Coronary artery (tissue), 2 donors: ENCODE measurements at regions not wholly inside any gene's neighbourhood (a gene's known extent, or its start where the extent isn't known, plus 50 kb on each side); places are given as distances from the start of the nearest gene placed in this dataset.

Experiments
- DNase-seq: peaks from one replicate; pipeline ENCODE4 v3.0.0-alpha.2; 2017; ENCODE audit warnings: low spot score
- H3K27ac ChIP-seq, 2 donors: fragments of 200-600 bp; sonication (generic); one replicate each; pipeline ENCODE4 v1.5.1; 2016 to 2019
- H3K4me3 ChIP-seq: fragments of 200-600 bp; sonication (generic); 2 replicates; pipeline ENCODE4 v1.5.1; 2016; ENCODE audit warnings: mild to moderate bottlenecking, moderate library complexity
- TF ChIP-seq, protein P1 (sequence below): fragments of 200-600 bp; sonication (generic); IDR thresholded peaks from one replicate; pipeline ENCODE4 v1.5.1; 2019; ENCODE audit warnings: antibody characterized with exemption

DNA sequence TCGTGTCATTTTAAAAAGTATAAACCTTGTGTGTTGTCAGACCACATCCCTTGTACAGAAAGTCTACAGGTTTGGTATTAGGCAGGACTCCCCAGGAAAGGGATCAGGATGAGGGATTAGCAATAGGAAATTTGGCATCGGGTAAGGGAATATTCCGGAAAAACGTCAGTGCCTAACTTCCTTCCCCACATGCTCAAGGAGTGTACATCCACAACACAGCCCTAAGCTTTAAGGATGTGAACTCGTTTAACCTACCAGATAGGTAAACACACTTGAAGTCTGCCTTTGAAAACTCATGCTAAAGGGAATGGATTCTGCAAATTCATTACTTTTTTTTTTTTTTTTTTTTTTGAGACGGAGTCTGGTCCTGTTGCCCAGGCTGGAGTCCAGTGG lies 194.9 kb downstream of the SKIDA1 start:
- TF ChIP-seq, protein P1, sequence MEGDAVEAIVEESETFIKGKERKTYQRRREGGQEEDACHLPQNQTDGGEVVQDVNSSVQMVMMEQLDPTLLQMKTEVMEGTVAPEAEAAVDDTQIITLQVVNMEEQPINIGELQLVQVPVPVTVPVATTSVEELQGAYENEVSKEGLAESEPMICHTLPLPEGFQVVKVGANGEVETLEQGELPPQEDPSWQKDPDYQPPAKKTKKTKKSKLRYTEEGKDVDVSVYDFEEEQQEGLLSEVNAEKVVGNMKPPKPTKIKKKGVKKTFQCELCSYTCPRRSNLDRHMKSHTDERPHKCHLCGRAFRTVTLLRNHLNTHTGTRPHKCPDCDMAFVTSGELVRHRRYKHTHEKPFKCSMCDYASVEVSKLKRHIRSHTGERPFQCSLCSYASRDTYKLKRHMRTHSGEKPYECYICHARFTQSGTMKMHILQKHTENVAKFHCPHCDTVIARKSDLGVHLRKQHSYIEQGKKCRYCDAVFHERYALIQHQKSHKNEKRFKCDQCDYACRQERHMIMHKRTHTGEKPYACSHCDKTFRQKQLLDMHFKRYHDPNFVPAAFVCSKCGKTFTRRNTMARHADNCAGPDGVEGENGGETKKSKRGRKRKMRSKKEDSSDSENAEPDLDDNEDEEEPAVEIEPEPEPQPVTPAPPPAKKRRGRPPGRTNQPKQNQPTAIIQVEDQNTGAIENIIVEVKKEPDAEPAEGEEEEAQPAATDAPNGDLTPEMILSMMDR, result no peak
- H3K27ac ChIP-seq, result no peak overlapping the region
- DNase-seq, result no peak
- H3K4me3 ChIP-seq, result no peak overlapping the region

DNA sequence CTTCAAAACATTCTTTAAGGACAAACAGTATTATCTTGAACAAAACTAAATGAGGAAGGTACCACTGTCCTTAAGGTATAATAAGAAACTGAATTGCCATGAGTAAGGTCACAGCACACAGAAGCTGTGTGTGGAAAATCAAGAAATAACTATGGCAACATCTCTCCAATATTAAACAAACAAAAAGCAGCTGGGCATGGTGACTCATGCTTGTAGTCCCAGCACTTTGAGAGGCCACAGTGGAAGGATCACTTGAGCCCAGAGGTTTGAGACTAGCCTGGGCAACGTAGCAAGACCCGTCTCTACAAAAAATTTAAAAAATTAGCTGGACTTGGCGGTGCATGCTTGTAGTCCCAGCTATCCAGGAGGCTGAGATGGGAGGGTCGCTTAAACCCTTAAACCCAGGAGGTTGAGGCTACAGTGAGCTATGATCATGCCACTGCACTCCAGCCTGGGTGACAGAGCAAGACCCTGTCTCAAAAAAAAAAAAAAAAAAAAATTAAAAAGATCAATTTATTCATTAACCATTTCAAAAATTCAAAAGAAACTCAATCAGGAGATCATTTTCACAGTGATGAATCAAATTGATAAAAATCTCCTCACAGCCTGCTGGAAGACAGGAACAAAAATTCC lies 195.4 kb downstream of the SKIDA1 start:
- TF ChIP-seq, protein P1, result no peak
- Histone ChIP-seq H3K27ac (peak overlapping the region in 1 of 2 donors; percentile 38), H3K4me3 (no peak overlapping the region)
- DNase-seq, result no peak

DNA sequence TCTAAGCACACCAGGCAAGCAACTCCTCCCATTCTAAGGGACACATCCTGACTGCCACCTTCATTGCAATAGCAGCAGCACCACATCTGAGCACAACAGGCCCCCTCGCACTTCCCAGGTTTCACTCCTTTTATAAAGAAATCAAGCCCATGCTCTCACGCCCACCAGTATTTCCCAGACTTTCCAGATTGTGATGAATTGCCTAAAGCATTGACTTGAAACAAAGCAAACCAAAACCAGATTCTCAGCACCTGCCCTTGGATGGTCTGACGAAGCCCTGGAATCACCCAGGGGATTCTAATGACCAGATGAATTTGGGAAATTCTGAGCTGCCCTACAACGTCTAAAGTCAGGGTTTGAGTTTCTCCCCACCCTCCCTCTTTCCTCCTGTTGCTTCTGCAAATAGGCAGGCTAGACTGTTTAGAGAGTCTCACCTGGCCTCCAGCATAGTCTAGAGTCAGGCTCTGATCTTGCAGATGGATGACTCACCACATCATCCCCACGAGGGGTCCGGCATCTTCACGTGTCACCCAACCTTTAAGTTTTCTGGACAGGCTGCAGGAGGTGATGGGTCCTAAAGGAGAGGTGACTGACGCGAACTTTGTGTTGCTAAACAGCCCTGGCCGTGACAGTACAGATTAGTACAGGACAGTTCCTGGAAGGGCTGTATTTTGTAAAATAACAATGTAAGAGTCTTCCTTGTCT lies 198.0 kb downstream of the SKIDA1 start:
- DNase-seq, result no peak
- TF ChIP-seq, protein P1, result no peak
- Histone ChIP-seq H3K27ac (no peak overlapping the region), H3K4me3 (no peak overlapping the region)

DNA sequence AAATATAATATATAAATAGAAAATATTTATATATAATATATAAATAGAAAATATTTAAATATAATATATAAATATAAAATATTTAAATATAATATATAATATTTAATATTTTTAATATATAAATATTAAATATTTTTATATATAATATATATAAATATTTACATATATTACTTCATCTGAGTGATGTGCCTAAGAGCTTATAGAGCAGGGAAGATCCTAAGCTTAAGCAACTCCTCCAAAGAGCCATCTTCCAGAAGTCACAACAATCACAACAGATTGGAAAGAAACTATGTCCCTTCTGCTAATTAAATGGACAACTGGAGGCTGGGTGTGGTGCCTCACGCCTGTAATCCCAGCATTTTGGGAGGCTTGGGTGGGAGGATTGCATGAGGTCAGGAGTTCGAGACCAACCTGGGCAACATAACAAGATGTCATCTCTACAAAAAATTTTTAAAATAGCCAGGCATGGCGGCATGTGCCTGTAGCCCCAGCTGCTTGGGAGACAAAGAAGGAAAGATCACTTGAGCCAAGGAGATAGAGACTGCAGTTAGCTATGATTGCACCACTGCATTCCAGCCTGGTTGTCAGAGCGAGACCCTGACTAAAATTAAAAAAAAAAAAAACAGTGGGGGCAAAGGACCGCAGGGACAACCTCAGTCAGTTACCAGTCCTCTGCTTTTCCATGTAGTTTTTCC lies 198.7 kb downstream of the SKIDA1 start:
- TF ChIP-seq, protein P1, result no peak
- DNase-seq, result no peak
- Histone ChIP-seq H3K27ac (no peak overlapping the region), H3K4me3 (no peak overlapping the region)

DNA sequence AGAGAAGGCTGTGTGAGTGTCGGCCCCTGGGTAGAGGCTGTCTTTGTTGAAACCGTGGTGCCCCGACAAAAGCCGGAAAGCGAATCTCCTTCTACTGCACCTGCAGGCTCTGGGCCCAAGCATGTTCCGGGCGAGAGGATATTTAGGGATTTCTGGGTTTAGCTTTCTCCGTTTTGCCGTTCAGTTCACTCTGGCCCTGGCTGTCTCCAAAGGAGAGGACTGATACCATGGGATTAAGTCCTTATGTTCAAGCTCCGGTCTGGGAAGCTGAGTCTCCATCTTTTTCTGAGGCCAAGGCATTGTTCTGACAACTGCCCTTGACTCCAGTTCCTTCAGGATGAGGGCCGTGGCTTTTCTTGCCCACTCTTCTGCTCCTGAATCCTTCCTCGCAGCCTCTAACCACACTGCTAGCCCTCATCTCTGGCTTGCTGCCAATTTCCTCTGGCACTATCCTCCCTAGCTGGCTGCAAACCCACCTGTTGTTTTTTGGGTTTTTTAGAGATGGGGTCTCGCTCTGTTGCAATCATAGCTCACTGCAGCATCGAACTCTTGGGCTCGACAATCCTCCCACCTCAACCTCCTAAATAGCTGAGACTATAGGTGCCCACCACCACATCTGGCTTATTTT lies 206.8 kb downstream of the SKIDA1 start:
- TF ChIP-seq, protein P1, result no peak
- Histone ChIP-seq H3K4me3 (no peak overlapping the region), H3K27ac (no peak overlapping the region)
- no peak for DNase-seq

DNA sequence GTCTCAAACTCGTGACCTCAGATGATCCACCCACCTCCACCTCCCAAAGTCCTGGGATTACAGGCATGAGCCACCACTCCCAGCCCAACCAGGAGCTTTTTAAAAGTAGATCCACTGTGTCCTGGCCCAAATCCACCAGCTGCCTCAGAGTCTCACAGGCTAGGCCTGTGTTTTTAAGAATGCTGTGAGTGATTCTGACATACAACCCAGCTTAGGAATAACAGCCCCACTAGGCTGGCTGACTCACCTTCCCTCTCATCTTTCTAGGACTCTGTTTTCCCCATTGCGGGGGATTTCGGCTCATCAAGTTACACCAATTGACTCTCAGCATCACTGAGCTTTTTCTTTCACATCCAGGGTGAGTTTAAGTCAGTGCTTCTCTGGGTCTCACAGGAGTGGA lies 207.6 kb downstream of the SKIDA1 start:
- no peak for DNase-seq
- no peak overlapping the region for H3K27ac ChIP-seq
- H3K4me3 ChIP-seq, result no peak overlapping the region
- TF ChIP-seq, protein P1, result no peak
